Liver (tissue), 8 donors: ENCODE measurements at regions not wholly inside any gene's neighbourhood (a gene's known extent, or its start where the extent isn't known, plus 50 kb on each side); places are given as distances from the start of the nearest gene placed in this dataset.

ENCODE experiments used
- DNase-seq: peaks from one replicate; pipeline ENCODE4 v3.0.0-alpha.2; 2017; ENCODE audit warnings: low spot score
- H3K27ac ChIP-seq, 2 donors: one replicate each; pipeline ENCODE4 v1.7.0; 2013; ENCODE audit warnings: inconsistent platforms in 2 of 2, low read length in 2 of 2, control low read depth in 1 of 2, low read depth in 1 of 2, mild to moderate bottlenecking in 1 of 2
- H3K27me3 ChIP-seq, 4 donors: one replicate each; pipeline versions ENCODE4 v1.6.1 to v1.7.0; 2013; ENCODE audit warnings: low read length in 3 of 4, inconsistent platforms in 1 of 4, mild to moderate bottlenecking in 1 of 4, moderate library complexity in 1 of 4; ENCODE audit not compliant: control insufficient read depth in 4 of 4, insufficient read depth in 4 of 4
- H3K36me3 ChIP-seq, 4 donors: one replicate each; pipeline versions ENCODE4 v1.6.1 to v1.7.0; 2013; ENCODE audit warnings: low read length in 3 of 4, mild to moderate bottlenecking in 3 of 4, low read depth in 1 of 4, moderate library complexity in 1 of 4; ENCODE audit not compliant: control insufficient read depth in 4 of 4, insufficient read depth in 3 of 4
- H3K4me1 ChIP-seq, 4 donors: one replicate each; pipeline versions ENCODE4 v1.6.1 to v1.7.0; 2013; ENCODE audit warnings: low read length in 3 of 4, mild to moderate bottlenecking in 3 of 4, moderate library complexity in 1 of 4; ENCODE audit not compliant: control insufficient read depth in 4 of 4, insufficient read depth in 4 of 4
- H3K4me3 ChIP-seq, 3 donors: one replicate each; pipeline versions ENCODE4 v1.6.1 to v1.7.0; 2013; ENCODE audit warnings: low read length in 3 of 3, control low read depth in 1 of 3, low read depth in 1 of 3, mild to moderate bottlenecking in 1 of 3
- H3K9ac ChIP-seq, 2 donors: one replicate each; pipeline ENCODE4 v1.7.0; 2013; ENCODE audit warnings: low read length in 2 of 2, mild to moderate bottlenecking in 2 of 2, moderate library complexity in 2 of 2, control low read depth in 1 of 2, low read depth in 1 of 2
- H3K9me3 ChIP-seq, 4 donors: one replicate each; pipeline versions ENCODE4 v1.6.1 to v1.7.0; 2013; ENCODE audit warnings: low read length in 3 of 4; ENCODE audit not compliant: control insufficient read depth in 4 of 4
- EGR1 ChIP-seq, 2 donors: IDR thresholded peaks; 2 replicates each; pipeline ENCODE4 v1.6.1; 2016 to 2018; ENCODE audit warnings: antibody characterized with exemption in 2 of 2, low read depth in 2 of 2
- FOXA1 ChIP-seq: IDR thresholded peaks from 2 replicates; pipeline ENCODE4 v1.6.1; 2016; ENCODE audit warnings: antibody characterized with exemption
- GABPA ChIP-seq, 2 donors: IDR thresholded peaks in 1 of 2; conservative IDR thresholded peaks in 1 of 2; 2 replicates each; pipeline ENCODE4 v1.6.1; 2016; ENCODE audit warnings: antibody characterized with exemption in 2 of 2, mild to moderate bottlenecking in 1 of 2, moderate library complexity in 1 of 2
- HNF4A ChIP-seq, 2 donors: conservative IDR thresholded peaks; 2 replicates each; pipeline ENCODE4 v1.6.1; 2016; ENCODE audit warnings: antibody characterized with exemption in 2 of 2, mild to moderate bottlenecking in 2 of 2
- HNF4G ChIP-seq: IDR thresholded peaks from 2 replicates; pipeline ENCODE4 v1.6.1; 2016; ENCODE audit warnings: antibody characterized with exemption
- JUND ChIP-seq, 2 donors: IDR thresholded peaks; 2 replicates each; pipeline ENCODE4 v1.6.1; 2016; ENCODE audit warnings: antibody characterized with exemption in 2 of 2
- NR2F2 ChIP-seq: IDR thresholded peaks from 2 replicates; pipeline ENCODE4 v1.6.1; 2016; ENCODE audit warnings: antibody characterized with exemption
- RAD21 ChIP-seq, 2 donors: IDR thresholded peaks; 2 replicates each; pipeline ENCODE4 v1.6.1; 2016; ENCODE audit warnings: antibody characterized with exemption in 2 of 2, mild to moderate bottlenecking in 2 of 2
- RXRA ChIP-seq, 2 donors: IDR thresholded peaks; 2 replicates each; pipeline ENCODE4 v1.6.1; 2017 to 2018; ENCODE audit warnings: antibody characterized with exemption in 2 of 2, mild to moderate bottlenecking in 1 of 2
- SP1 ChIP-seq: IDR thresholded peaks from 2 replicates; pipeline ENCODE4 v1.6.1; 2018; ENCODE audit warnings: antibody characterized with exemption, mild to moderate bottlenecking
- YY1 ChIP-seq: IDR thresholded peaks from 2 replicates; pipeline ENCODE4 v1.6.1; 2016; ENCODE audit warnings: antibody characterized with exemption, mild to moderate bottlenecking
- WGBS: extraction: QIAGEN DNeasy Blood & Tissue Kit; methylation state at CpG from one replicate; pipeline ENCODE4 v1.1.7; 2013; 5-methylcytosine and 5-hydroxymethylcytosine counted together
- TF ChIP-seq, protein P1 (sequence below): IDR thresholded peaks from 2 replicates; pipeline ENCODE4 v1.6.1; 2016; ENCODE audit warnings: antibody characterized with exemption
- TF ChIP-seq, protein P2 (sequence below): IDR thresholded peaks from 2 replicates; pipeline ENCODE4 v1.6.1; 2016; ENCODE audit warnings: antibody characterized with exemption
- TF ChIP-seq, protein P3 (sequence below): IDR thresholded peaks from 2 replicates; pipeline ENCODE4 v1.6.1; 2016; ENCODE audit warnings: antibody characterized with exemption, mild to moderate bottlenecking
- TF ChIP-seq, protein P4 (sequence below): fragments of 150-350 bp; IDR thresholded peaks from 2 replicates; pipeline ENCODE4 v1.5.1; 2017; ENCODE audit warnings: improper control_type of control experiment, low read depth, low read length; ENCODE audit not compliant: missing input control
- donor health status: healthy.
- donor health status: healthy.
- donor health status: healthy.
- donor health status: healthy.
- donor health status: healthy.

DNA sequence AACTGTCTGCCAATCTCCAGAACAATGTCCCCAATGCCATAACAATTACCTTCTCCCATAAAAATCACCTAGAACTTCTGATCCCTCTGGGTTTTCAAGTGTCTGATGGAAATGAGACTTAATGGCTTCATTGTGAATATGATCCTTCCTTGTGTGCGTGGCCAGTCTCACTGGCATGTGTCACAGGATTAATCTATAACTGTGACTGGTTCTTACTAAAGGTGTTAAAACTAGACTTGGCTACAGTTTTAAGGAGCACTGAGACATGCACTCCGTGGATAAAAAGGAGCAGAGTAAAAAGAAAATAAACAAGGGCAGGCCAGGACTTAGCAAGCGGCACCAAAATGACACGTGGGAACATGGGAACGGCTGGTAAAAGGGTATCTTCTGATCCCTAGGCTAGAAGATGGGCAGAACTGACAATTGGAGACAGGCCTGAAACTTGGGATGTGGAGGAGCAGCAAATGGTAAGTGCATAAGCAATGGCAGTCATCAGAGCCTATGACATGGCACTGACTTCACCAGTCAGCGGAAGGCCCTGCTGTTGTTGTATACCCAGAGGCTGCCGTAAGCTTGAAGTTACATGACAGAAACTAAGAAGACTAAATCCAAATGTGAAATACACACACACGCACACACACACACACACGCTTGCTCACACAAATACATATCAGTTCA lies 256.6 kb upstream of the NOCT start:
- H3K36me3 ChIP-seq, result no peaks in the 10 kb centered on the region
- 92% methylated on average over 9 of the region's 9 CpGs for whole genome bisulfite sequencing

DNA sequence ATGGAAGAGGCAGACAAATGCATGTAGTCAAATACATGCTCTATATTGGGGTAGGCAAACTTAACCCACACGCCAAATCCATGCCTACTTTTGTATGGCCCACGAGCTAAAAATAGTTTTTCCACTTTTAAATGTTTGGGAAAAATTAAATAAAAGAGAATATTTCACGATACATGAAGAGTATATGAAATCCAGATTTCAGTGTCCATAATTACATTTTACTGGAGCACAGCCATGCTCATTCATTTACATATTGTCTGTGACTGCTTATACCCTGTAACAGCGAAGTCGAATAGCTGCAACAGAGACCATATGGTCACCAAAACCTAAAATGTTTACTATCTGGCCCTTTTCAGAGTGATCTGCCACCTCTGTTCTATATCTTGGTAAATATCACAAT lies 257.4 kb upstream of the NOCT start:
- no peak for DNase-seq
- no peak overlapping the region for H3K9ac ChIP-seq
- TF ChIP-seq RXRA (IDR thresholded peaks at IDR 0.05) (no peak), HNF4A (conservative IDR thresholded peaks at IDR 0.05) (no peak), NR2F2 (no peak), YY1 (no peak), RAD21 (IDR thresholded peaks at IDR 0.05) (no peak), JUND (IDR thresholded peaks at IDR 0.05) (no peak), FOXA1 (no peak), SP1 (no peak), HNF4G (no peak)
- TF ChIP-seq, protein P1, sequence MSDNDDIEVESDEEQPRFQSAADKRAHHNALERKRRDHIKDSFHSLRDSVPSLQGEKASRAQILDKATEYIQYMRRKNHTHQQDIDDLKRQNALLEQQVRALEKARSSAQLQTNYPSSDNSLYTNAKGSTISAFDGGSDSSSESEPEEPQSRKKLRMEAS, result no peak
- TF ChIP-seq, protein P2, sequence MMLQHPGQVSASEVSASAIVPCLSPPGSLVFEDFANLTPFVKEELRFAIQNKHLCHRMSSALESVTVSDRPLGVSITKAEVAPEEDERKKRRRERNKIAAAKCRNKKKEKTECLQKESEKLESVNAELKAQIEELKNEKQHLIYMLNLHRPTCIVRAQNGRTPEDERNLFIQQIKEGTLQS, result no peak
- no peak overlapping the region for H3K4me3 ChIP-seq
- H3K4me1 ChIP-seq, result no peaks in the 10 kb centered on the region
- H3K36me3 ChIP-seq, result no peaks in the 10 kb centered on the region
- H3K27ac ChIP-seq, result no peak overlapping the region
- WGBS, result 93% methylated on average over 5 of the region's 5 CpGs
- peaks cover 0 to 7% (median 0%) of the 10 kb centered on the region in 4 donors for H3K9me3 ChIP-seq
- no peaks in the 10 kb centered on the region for H3K27me3 ChIP-seq

More for the DNA sequence above, 256.6 kb upstream of the NOCT start:
- TF ChIP-seq SP1 (no peak), EGR1 (IDR thresholded peaks at IDR 0.05; ENCODE audit: low read depth in 2 of 2) (no peak), GABPA (IDR thresholded peaks at IDR 0.05 in 1 of 2, conservative IDR thresholded peaks at IDR 0.05 in 1 of 2) (no peak), YY1 (no peak), FOXA1 (no peak)
- TF ChIP-seq, protein P1, result no peak
- TF ChIP-seq, protein P3, sequence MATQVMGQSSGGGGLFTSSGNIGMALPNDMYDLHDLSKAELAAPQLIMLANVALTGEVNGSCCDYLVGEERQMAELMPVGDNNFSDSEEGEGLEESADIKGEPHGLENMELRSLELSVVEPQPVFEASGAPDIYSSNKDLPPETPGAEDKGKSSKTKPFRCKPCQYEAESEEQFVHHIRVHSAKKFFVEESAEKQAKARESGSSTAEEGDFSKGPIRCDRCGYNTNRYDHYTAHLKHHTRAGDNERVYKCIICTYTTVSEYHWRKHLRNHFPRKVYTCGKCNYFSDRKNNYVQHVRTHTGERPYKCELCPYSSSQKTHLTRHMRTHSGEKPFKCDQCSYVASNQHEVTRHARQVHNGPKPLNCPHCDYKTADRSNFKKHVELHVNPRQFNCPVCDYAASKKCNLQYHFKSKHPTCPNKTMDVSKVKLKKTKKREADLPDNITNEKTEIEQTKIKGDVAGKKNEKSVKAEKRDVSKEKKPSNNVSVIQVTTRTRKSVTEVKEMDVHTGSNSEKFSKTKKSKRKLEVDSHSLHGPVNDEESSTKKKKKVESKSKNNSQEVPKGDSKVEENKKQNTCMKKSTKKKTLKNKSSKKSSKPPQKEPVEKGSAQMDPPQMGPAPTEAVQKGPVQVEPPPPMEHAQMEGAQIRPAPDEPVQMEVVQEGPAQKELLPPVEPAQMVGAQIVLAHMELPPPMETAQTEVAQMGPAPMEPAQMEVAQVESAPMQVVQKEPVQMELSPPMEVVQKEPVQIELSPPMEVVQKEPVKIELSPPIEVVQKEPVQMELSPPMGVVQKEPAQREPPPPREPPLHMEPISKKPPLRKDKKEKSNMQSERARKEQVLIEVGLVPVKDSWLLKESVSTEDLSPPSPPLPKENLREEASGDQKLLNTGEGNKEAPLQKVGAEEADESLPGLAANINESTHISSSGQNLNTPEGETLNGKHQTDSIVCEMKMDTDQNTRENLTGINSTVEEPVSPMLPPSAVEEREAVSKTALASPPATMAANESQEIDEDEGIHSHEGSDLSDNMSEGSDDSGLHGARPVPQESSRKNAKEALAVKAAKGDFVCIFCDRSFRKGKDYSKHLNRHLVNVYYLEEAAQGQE, result no peak
- TF ChIP-seq, protein P4, sequence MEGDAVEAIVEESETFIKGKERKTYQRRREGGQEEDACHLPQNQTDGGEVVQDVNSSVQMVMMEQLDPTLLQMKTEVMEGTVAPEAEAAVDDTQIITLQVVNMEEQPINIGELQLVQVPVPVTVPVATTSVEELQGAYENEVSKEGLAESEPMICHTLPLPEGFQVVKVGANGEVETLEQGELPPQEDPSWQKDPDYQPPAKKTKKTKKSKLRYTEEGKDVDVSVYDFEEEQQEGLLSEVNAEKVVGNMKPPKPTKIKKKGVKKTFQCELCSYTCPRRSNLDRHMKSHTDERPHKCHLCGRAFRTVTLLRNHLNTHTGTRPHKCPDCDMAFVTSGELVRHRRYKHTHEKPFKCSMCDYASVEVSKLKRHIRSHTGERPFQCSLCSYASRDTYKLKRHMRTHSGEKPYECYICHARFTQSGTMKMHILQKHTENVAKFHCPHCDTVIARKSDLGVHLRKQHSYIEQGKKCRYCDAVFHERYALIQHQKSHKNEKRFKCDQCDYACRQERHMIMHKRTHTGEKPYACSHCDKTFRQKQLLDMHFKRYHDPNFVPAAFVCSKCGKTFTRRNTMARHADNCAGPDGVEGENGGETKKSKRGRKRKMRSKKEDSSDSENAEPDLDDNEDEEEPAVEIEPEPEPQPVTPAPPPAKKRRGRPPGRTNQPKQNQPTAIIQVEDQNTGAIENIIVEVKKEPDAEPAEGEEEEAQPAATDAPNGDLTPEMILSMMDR, result no peak
- Histone ChIP-seq H3K4me3 (no peak overlapping the region), H3K9ac (no peak overlapping the region), H3K4me1 (no peaks in the 10 kb centered on the region), H3K27ac (no peak overlapping the region), H3K27me3 (no peaks in the 10 kb centered on the region), H3K9me3 (no peaks in the 10 kb centered on the region)
- no peak for DNase-seq
